H1 (cell line): ENCODE measurements at regions not wholly inside any gene's neighbourhood (a gene's known extent, or its start where the extent isn't known, plus 50 kb on each side); places are given as distances from the start of the nearest gene placed in this dataset.

Source experiments
- CTCF ChIA-PET: fragments of 300-600 bp; sonication (Branson Sonifier 250); formaldehyde crosslinking; loops from one replicate; lab custom pipeline; 2021; ENCODE audit not compliant: partially characterized antibody; lab: Charles Lee
- POLR2A ChIA-PET: fragments of 300-600 bp; sonication (Branson Sonifier 250); formaldehyde crosslinking; loops from one replicate; lab custom pipeline; 2021; ENCODE audit warnings: inconsistent platforms; ENCODE audit not compliant: partially characterized antibody; lab: Charles Lee
- DNase-seq, 2 experiments: peaks; one replicate each; pipeline versions ENCODE4 v3.0.0 to v3.0.0-alpha.2; 2010 to 2022; ENCODE audit warnings: low spot score in 2 of 2, low read depth in 1 of 2, mixed read lengths in 1 of 2
- FAIRE-seq: peaks from 2 replicates; lab custom pipeline; 2011; peaks lifted over from hg19 to GRCh38; lab: Jason Lieb, UNC
- H2AFZ ChIP-seq: 2 replicates; pipeline ENCODE4 v1.8.1; 2012; ENCODE audit warnings: low read length, inconsistent platforms
- H2AK5ac ChIP-seq: 2 replicates; pipeline ENCODE4 v1.6.1; 2013; ENCODE audit warnings: low read depth, low read length
- H2BK120ac ChIP-seq: replicated peaks from 2 replicates; pipeline ENCODE3; 2013; ENCODE audit warnings: low read depth, low read length, inconsistent platforms
- H2BK12ac ChIP-seq: 2 replicates; pipeline ENCODE4 v1.6.1; 2013; ENCODE audit warnings: low read depth, low read length
- H2BK15ac ChIP-seq: 2 replicates; pipeline ENCODE4 v1.6.1; 2013; ENCODE audit warnings: low read length
- H2BK20ac ChIP-seq: 2 replicates; pipeline ENCODE4 v1.6.1; 2013; ENCODE audit warnings: low read length
- H2BK5ac ChIP-seq: 2 replicates; pipeline ENCODE4 v1.6.1; 2013; ENCODE audit warnings: low read depth, low read length
- H3K14ac ChIP-seq: 2 replicates; pipeline ENCODE4 v1.6.1; 2013; ENCODE audit warnings: inconsistent platforms; ENCODE audit not compliant: insufficient read length
- H3K18ac ChIP-seq: 2 replicates; pipeline ENCODE4 v1.6.1; 2013; ENCODE audit warnings: low read length; ENCODE audit errors: extremely low read depth
- H3K23ac ChIP-seq: 2 replicates; pipeline ENCODE4 v1.6.1; 2013; ENCODE audit warnings: inconsistent platforms; ENCODE audit not compliant: insufficient read length
- H3K23me2 ChIP-seq: 2 replicates; pipeline ENCODE4 v1.6.1; 2013; ENCODE audit warnings: low read depth, low read length
- H3K27ac ChIP-seq: 2 replicates; pipeline ENCODE4 v1.6.1; 2011; ENCODE audit warnings: low read depth, low read length, inconsistent platforms
- H3K27me3 ChIP-seq, 4 experiments: replicated peaks in 1 of 4; 1 replicate in 1 of 4; 2 replicates in 3 of 4; pipeline versions ENCODE4 v1.6.1 to v1.8.1; 2011 to 2013; ENCODE audit warnings: low read length in 3 of 4, mild to moderate bottlenecking in 3 of 4, inconsistent platforms in 2 of 4, mixed read lengths in 2 of 4, moderate library complexity in 1 of 4; ENCODE audit not compliant: control insufficient read depth in 3 of 4, insufficient read depth in 3 of 4; ENCODE audit errors: extremely low read depth in 1 of 4
- H3K36me3 ChIP-seq, 4 experiments: 2 replicates each; pipeline versions ENCODE4 v1.6.1 to v1.8.1; 2011 to 2013; ENCODE audit warnings: mild to moderate bottlenecking in 4 of 4, low read length in 3 of 4, moderate library complexity in 2 of 4, control low read depth in 1 of 4, inconsistent platforms in 1 of 4; ENCODE audit not compliant: insufficient read depth in 4 of 4, control insufficient read depth in 2 of 4
- H3K4ac ChIP-seq: replicated peaks from 2 replicates; pipeline ENCODE3; 2013; ENCODE audit warnings: low read length, low read depth, mixed read lengths, inconsistent platforms; ENCODE audit not compliant: insufficient read length
- H3K4me1 ChIP-seq, 4 experiments: replicated peaks in 1 of 4; 1 replicate in 1 of 4; 2 replicates in 3 of 4; pipeline versions ENCODE4 v1.6.1 to v1.8.1; 2011 to 2013; ENCODE audit warnings: low read length in 3 of 4, inconsistent platforms in 2 of 4, mixed read lengths in 1 of 4; ENCODE audit not compliant: insufficient read depth in 4 of 4, control insufficient read depth in 3 of 4
- H3K4me2 ChIP-seq, 2 experiments: 2 replicates each; pipeline versions ENCODE4 v1.6.1 to v1.8.1; 2011 to 2013; ENCODE audit warnings: low read depth in 2 of 2, low read length in 2 of 2, control low read depth in 1 of 2, inconsistent platforms in 1 of 2, mild to moderate bottlenecking in 1 of 2; ENCODE audit not compliant: insufficient read depth in 1 of 2
- H3K4me3 ChIP-seq, 4 experiments: fragments of 200-600, 300-600 bp in 1 of 4; sonication (generic), shearing (Covaris generic), sonication (Bioruptor Twin) in 1 of 4; 2 replicates each; pipeline versions ENCODE4 v1.5.1 to v1.8.1; 2011 to 2016; ENCODE audit warnings: low read length in 4 of 4, low read depth in 3 of 4, control low read depth in 2 of 4, inconsistent platforms in 2 of 4, mild to moderate bottlenecking in 2 of 4, mixed read lengths in 1 of 4, moderate library complexity in 1 of 4; ENCODE audit not compliant: insufficient read depth in 2 of 4; ENCODE audit errors: extremely low read depth in 1 of 4
- H3K56ac ChIP-seq: replicated peaks from 2 replicates; pipeline ENCODE3; 2013; ENCODE audit warnings: low read depth, mild to moderate bottlenecking, mixed read lengths, low read length, inconsistent platforms; ENCODE audit not compliant: insufficient read length
- H3K79me1 ChIP-seq: 2 replicates; pipeline ENCODE4 v1.6.1; 2013; ENCODE audit warnings: low read depth, low read length, control low read depth
- H3K79me2 ChIP-seq, 2 experiments: 2 replicates each; pipeline versions ENCODE4 v1.6.1 to v1.8.1; 2012 to 2013; ENCODE audit warnings: low read length in 2 of 2, mild to moderate bottlenecking in 2 of 2, inconsistent platforms in 1 of 2; ENCODE audit not compliant: insufficient read depth in 2 of 2, control insufficient read depth in 1 of 2
- H3K9ac ChIP-seq, 4 experiments: replicated peaks in 1 of 4; 1 replicate in 1 of 4; 2 replicates in 3 of 4; pipeline versions ENCODE4 v1.6.1 to v1.8.1; 2011 to 2013; ENCODE audit warnings: low read depth in 3 of 4, low read length in 3 of 4, control low read depth in 2 of 4, mild to moderate bottlenecking in 2 of 4, moderate library complexity in 2 of 4, inconsistent platforms in 1 of 4; ENCODE audit errors: extremely low read depth in 1 of 4
- H3K9me3 ChIP-seq, 2 experiments: 2 replicates each; pipeline versions ENCODE4 v1.6.1 to v1.8.1; 2012 to 2013; ENCODE audit warnings: mild to moderate bottlenecking in 2 of 2, moderate library complexity in 2 of 2, control low read depth in 1 of 2, inconsistent platforms in 1 of 2, low read depth in 1 of 2, low read length in 1 of 2, mixed read lengths in 1 of 2; ENCODE audit not compliant: insufficient read depth in 2 of 2
- H4K20me1 ChIP-seq, 2 experiments: replicated peaks in 1 of 2; 2 replicates each; pipeline versions ENCODE3 to v1.8.1; 2011 to 2013; ENCODE audit warnings: inconsistent platforms in 2 of 2, low read length in 2 of 2, mild to moderate bottlenecking in 1 of 2; ENCODE audit not compliant: insufficient read depth in 2 of 2, control insufficient read depth in 1 of 2
- H4K5ac ChIP-seq: 2 replicates; pipeline ENCODE4 v1.6.1; 2013; ENCODE audit warnings: low read length, low read depth, mixed read lengths, inconsistent platforms; ENCODE audit not compliant: insufficient read length
- H4K8ac ChIP-seq: 2 replicates; pipeline ENCODE4 v1.8.0; 2013; ENCODE audit warnings: mild to moderate bottlenecking, moderate library complexity, low read length, inconsistent platforms; ENCODE audit not compliant: insufficient read depth; ENCODE audit errors: extremely low read depth
- H4K91ac ChIP-seq: replicated peaks from 2 replicates; pipeline ENCODE3; 2013; ENCODE audit warnings: low read length, mixed read lengths, inconsistent platforms; ENCODE audit not compliant: insufficient read length
- ASH2L ChIP-seq: fragments of 200-600, 300-600 bp; sonication (generic); IDR thresholded peaks from one replicate; pipeline ENCODE4 v1.7.1; 2017; ENCODE audit warnings: low read length
- BRCA1 ChIP-seq: IDR thresholded peaks from 2 replicates; pipeline ENCODE4 v1.6.1; 2012; ENCODE audit warnings: low read depth, low read length, improper control_type of control experiment
- CBX8 ChIP-seq: fragments of 300-800, 300-1000 bp; sonication (generic); IDR thresholded peaks from 2 replicates; pipeline ENCODE4 v1.7.1; 2016; ENCODE audit warnings: low read depth, low read length, borderline replicate concordance
- CREB1 ChIP-seq: IDR thresholded peaks from 2 replicates; pipeline ENCODE4 v1.6.1; 2012; ENCODE audit warnings: inconsistent platforms
- EP300 ChIP-seq, 2 experiments: IDR thresholded peaks; 1 replicate in 1 of 2; 2 replicates in 1 of 2; pipeline ENCODE4 v1.6.1; 2011 to 2012; ENCODE audit warnings: low read depth in 2 of 2, low read length in 2 of 2, mild to moderate bottlenecking in 2 of 2, borderline replicate concordance in 1 of 2, inconsistent platforms in 1 of 2, moderate library complexity in 1 of 2
- FOSL1 ChIP-seq: IDR thresholded peaks from 2 replicates; pipeline ENCODE4 v1.6.1; 2011; ENCODE audit warnings: mild to moderate bottlenecking, low read depth, low read length, moderate library complexity; ENCODE audit not compliant: insufficient read depth
- GABPA ChIP-seq: IDR thresholded peaks from 2 replicates; pipeline ENCODE4 v1.6.1; 2011; ENCODE audit warnings: mild to moderate bottlenecking, low read length, moderate library complexity, borderline replicate concordance; ENCODE audit not compliant: insufficient read depth
- NANOG ChIP-seq: IDR thresholded peaks from 2 replicates; pipeline ENCODE4 v1.6.1; 2011; ENCODE audit warnings: low read length, low read depth, mild to moderate bottlenecking, inconsistent platforms; ENCODE audit not compliant: insufficient read depth, poor library complexity, severe bottlenecking
- PHF8 ChIP-seq: fragments of 200-600 bp; sonication (generic); conservative IDR thresholded peaks from 2 replicates; pipeline ENCODE4 v1.7.1; 2012; ENCODE audit warnings: low read depth, mild to moderate bottlenecking, inconsistent platforms, low read length, moderate library complexity
- POLR2AphosphoS5 ChIP-seq: IDR thresholded peaks from 2 replicates; pipeline ENCODE4 v1.6.1; 2011; ENCODE audit warnings: low read depth, low read length
- SRF ChIP-seq: IDR thresholded peaks from 2 replicates; pipeline ENCODE4 v1.6.1; 2011; ENCODE audit warnings: mild to moderate bottlenecking, low read depth, low read length, moderate library complexity
- SUZ12 ChIP-seq: fragments of 200-600 bp; sonication (generic); IDR thresholded peaks from 2 replicates; pipeline ENCODE4 v1.6.1; 2012; ENCODE audit warnings: mild to moderate bottlenecking, inconsistent platforms, low read length, moderate library complexity, mixed read lengths
- TAF1 ChIP-seq: IDR thresholded peaks from 2 replicates; pipeline ENCODE4 v1.6.1; 2011; ENCODE audit warnings: mild to moderate bottlenecking, low read depth, low read length
- WGBS, 2 experiments: shearing (Covaris generic) in 1 of 2; methylation state at CpG; one replicate each; pipeline versions ENCODE4 v1.1.6 to v1.1.7; 2013 to 2015; ENCODE audit warnings: low lambda C conversion rate in 2 of 2, mixed read lengths in 2 of 2, inconsistent platforms in 1 of 2, low coverage in 1 of 2, missing lambda C conversion rate in 1 of 2; ENCODE audit not compliant: insufficient replicate concordance in 2 of 2, insufficient coverage in 1 of 2, insufficient read length in 1 of 2; ENCODE audit errors: extremely low coverage in 1 of 2, missing lambda C conversion rate in 1 of 2; 5-methylcytosine and 5-hydroxymethylcytosine counted together

DNA sequence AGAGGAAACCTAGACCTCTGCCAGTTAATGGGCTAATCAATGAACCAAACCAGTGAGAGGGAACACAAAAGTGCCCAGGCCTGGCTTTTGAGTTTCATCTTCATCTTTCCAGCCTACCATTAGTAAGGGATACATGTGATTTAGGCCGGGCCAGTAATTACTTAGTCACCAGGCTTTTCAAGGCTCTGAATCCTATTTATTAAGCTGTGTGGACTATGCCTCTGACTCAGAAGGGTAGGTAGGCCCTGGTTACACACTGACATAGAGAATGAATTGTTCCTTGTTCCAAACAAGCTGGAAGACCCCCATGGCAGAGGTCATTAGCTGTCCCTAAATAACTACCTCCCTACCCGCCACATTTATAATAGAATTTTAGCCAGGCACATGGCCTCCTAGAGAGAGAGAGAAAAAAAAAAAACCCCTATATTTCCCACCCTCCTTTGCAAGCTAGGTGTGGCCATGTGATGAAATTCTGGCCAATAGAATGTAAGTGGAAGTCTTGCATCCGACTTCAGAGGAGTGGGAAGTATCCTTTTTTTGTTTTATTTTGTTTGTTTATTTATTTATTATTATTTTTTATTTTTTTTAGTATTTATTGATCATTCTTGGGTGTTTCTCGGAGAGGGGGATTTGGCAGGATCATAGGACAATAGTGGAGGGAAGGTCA is 112.3 kb upstream of the BCOR start:
- FAIRE-seq (no peak), DNase-seq (no peak)
- POLR2A ChIA-PET: no interaction called here
- Histone ChIP-seq H4K8ac (no peak overlapping the region), H3K27me3 (no peaks in the 10 kb centered on the region), H3K56ac (no peak overlapping the region), H3K4me2 (no peak overlapping the region), H3K27ac (no peak overlapping the region), H3K4me1 (no peaks in the 10 kb centered on the region), H3K4me3 (no peak overlapping the region), H4K5ac (no peak overlapping the region), H2AK5ac (no peak overlapping the region), H3K9ac (no peak overlapping the region), H3K18ac (no peak overlapping the region), H2BK20ac (no peak overlapping the region), H2BK5ac (no peak overlapping the region), H2AFZ (no peak overlapping the region), H3K23me2 (no peaks in the 10 kb centered on the region), H4K20me1 (no peaks in the 10 kb centered on the region), H3K9me3 (peaks cover 0 to 8% of the 10 kb centered on the region in 2 experiments; a peak in 2 of 4 replicates), H3K79me2 (no peaks in the 10 kb centered on the region), H3K79me1 (no peaks in the 10 kb centered on the region), H3K14ac (no peak overlapping the region), H3K36me3 (no peaks in the 10 kb centered on the region), H2BK120ac (no peak overlapping the region), H3K23ac (no peak overlapping the region), H2BK15ac (no peak overlapping the region), H4K91ac (no peak overlapping the region), H2BK12ac (no peak overlapping the region)
- CTCF ChIA-PET: no interaction called here
- 89% methylated on average over 4 of the region's 4 CpGs; no CpG with 5 or more reads in 1 of the 2 experiments for WGBS, 2 experiments
- no peak for TF ChIP-seq CREB1
- no peak for TF ChIP-seq PHF8
- no peak for TF ChIP-seq SUZ12
- no peak for TF ChIP-seq ASH2L
- no peak for TF ChIP-seq GABPA
- TF ChIP-seq BRCA1: no peak
- no peak for TF ChIP-seq EP300 (IDR thresholded peaks at IDR 0.05; ENCODE audit: borderline replicate concordance in 1 of 2, low read depth in 2 of 2, low read length in 2 of 2)
- no peak for TF ChIP-seq SRF
- no peak for TF ChIP-seq TAF1
- TF ChIP-seq CBX8: no peak
- TF ChIP-seq POLR2AphosphoS5: no peak
- TF ChIP-seq FOSL1: no peak
- no peak for TF ChIP-seq NANOG
- TF ChIP-seq, all 59 proteins: peak for 0
- H3K4ac ChIP-seq: no peak overlapping the region
